ENCODE measurements at regions not wholly inside any gene's neighbourhood (a gene's known extent, or its start where the extent isn't known, plus 50 kb on each side); places are given as distances from the start of the nearest gene placed in this dataset.

- TF ChIP-seq CTCF (conservative IDR thresholded peaks at IDR 0.05; ENCODE audit: low read depth in 2 of 2) (no peak), EZH2 (IDR thresholded peaks at IDR 0.05; ENCODE audit: low read depth, unreplicated experiment) (no peak), REST (IDR thresholded peaks at IDR 0.05; ENCODE audit: unreplicated experiment) (no peak), POLR2AphosphoS5 (IDR thresholded peaks at IDR 0.05; ENCODE audit: low read depth) (no peak), STAT1 (IDR thresholded peaks at IDR 0.05; ENCODE audit: unreplicated experiment) (no peak), ETS1 (IDR thresholded peaks at IDR 0.05) (no peak), EZH2phosphoT487 (IDR thresholded peaks at IDR 0.05; ENCODE audit: unreplicated experiment) (no peak), ZNF331 (CRISPR knock-in tag; IDR thresholded peaks at IDR 0.05; ENCODE audit: low read depth) (no peak), JUNB (IDR thresholded peaks at IDR 0.05; ENCODE audit: unreplicated experiment) (no peak), ZNF114 (CRISPR knock-in tag; IDR thresholded peaks at IDR 0.05) (no peak), NANOG (IDR thresholded peaks at IDR 0.05; ENCODE audit: borderline replicate concordance) (no peak), ZNF462 (CRISPR knock-in tag; IDR thresholded peaks at IDR 0.05) (no peak), CREB1 (CRISPR knock-in tag; IDR thresholded peaks at IDR 0.05; ENCODE audit: low read depth) (no peak)
Observed at GRCh38 chr10:109047856-109048255, 875.5 kb downstream of the XPNPEP1 start.

Measured in GM23338 (cell line).